CD4-positive, alpha-beta T cell (primary cell): ENCODE measurements at regions not wholly inside any gene's neighbourhood (a gene's known extent, or its start where the extent isn't known, plus 50 kb on each side); places are given as distances from the start of the nearest gene placed in this dataset.
"Not testable (repeated sequence)": the region's sequence is repeated elsewhere in the genome, so short reads cannot be mapped to it uniquely, and the experiment has no call there.

Experiments used
- ATAC-seq: fragments of 200-7000 bp; cut with Tn5 transposase; one replicate; pipeline ENCODE4 v1.10.0; 2022; ENCODE audit warnings: mild to moderate bottlenecking; ENCODE audit not compliant: poor library complexity
- CTCF ChIA-PET: fragments of 350-600 bp; sonication (Branson Sonifier 250); formaldehyde crosslinking; loops from one replicate; lab custom pipeline; 2021; ENCODE audit warnings: antibody characterized with exemption, inconsistent platforms; lab: Charles Lee
- POLR2A ChIA-PET: fragments of 350-600 bp; sonication (Branson Sonifier 250); formaldehyde crosslinking; loops from one replicate; lab custom pipeline; 2021; ENCODE audit warnings: antibody characterized with exemption, inconsistent platforms; lab: Charles Lee
- DNase-seq, 14 experiments: peaks; one replicate each; pipeline ENCODE4 v3.0.0-alpha.2; 2013 to 2020; ENCODE audit warnings: mixed read lengths in 2 of 14
- H3K27ac ChIP-seq, 2 donors: one replicate each; pipeline versions ENCODE4 v1.5.1 to v1.7.0; 2013; ENCODE audit warnings: low read length in 2 of 2, low read depth in 1 of 2, mild to moderate bottlenecking in 1 of 2
- H3K27me3 ChIP-seq, 2 experiments: 1 replicate in 1 of 2; 2 replicates in 1 of 2; pipeline versions ENCODE4 v1.6.1 to v1.7.0; 2013; ENCODE audit warnings: low read length in 2 of 2, control low read depth in 1 of 2, mild to moderate bottlenecking in 1 of 2, moderate library complexity in 1 of 2; ENCODE audit not compliant: insufficient read depth in 2 of 2, control insufficient read depth in 1 of 2
- H3K36me3 ChIP-seq: one replicate; pipeline ENCODE4 v1.6.1; 2013; ENCODE audit warnings: low read length, control low read depth; ENCODE audit not compliant: insufficient read depth
- H3K4me1 ChIP-seq: one replicate; pipeline ENCODE4 v1.6.1; 2013; ENCODE audit warnings: low read length, control low read depth; ENCODE audit not compliant: insufficient read depth
- H3K4me3 ChIP-seq: one replicate; pipeline ENCODE4 v1.5.1; 2013; ENCODE audit warnings: mild to moderate bottlenecking, low read length, moderate library complexity
- H3K9me3 ChIP-seq, 2 experiments: 1 replicate in 1 of 2; 2 replicates in 1 of 2; pipeline versions ENCODE4 v1.6.1 to v1.7.0; 2013; ENCODE audit warnings: low read length in 2 of 2, mild to moderate bottlenecking in 2 of 2, control low read depth in 1 of 2, moderate library complexity in 1 of 2; ENCODE audit not compliant: control insufficient read depth in 1 of 2, insufficient read depth in 1 of 2
- H3K27ac Mint-ChIP-seq: one replicate; pipeline ENCODE4 v1.8.0; 2020; ENCODE audit warnings: mixed read lengths
- H3K27me3 Mint-ChIP-seq: one replicate; pipeline ENCODE4 v1.8.0; 2021; ENCODE audit warnings: mixed read lengths
- H3K36me3 Mint-ChIP-seq: one replicate; pipeline ENCODE4 v1.8.0; 2021; ENCODE audit warnings: low read depth, mixed read lengths
- H3K4me1 Mint-ChIP-seq: one replicate; pipeline ENCODE4 v1.8.0; 2021; ENCODE audit warnings: low read depth, mixed read lengths
- H3K4me3 Mint-ChIP-seq: one replicate; pipeline ENCODE4 v1.8.0; 2020; ENCODE audit warnings: mild to moderate bottlenecking, mixed read lengths
- H3K9me3 Mint-ChIP-seq: one replicate; pipeline ENCODE4 v1.8.0; 2020; ENCODE audit warnings: mixed read lengths
- intact Hi-C, 2 experiments: fragments of 100-400 bp; cut with DNase I in 1 of 2; cut with micrococcal nuclease in 1 of 2; formaldehyde crosslinking; loops; one replicate each; pipeline versions ENCODE4 v1.15.1 to v1.9.0; 2023 to 2025; cut with DNase I, micrococcal nuclease
- TF ChIP-seq, protein P1 (sequence below): fragments of 200-600 bp; IDR thresholded peaks from one replicate; pipeline ENCODE4 v1.8.0; 2022; ENCODE audit warnings: antibody characterized with exemption, mild to moderate bottlenecking

DNA sequence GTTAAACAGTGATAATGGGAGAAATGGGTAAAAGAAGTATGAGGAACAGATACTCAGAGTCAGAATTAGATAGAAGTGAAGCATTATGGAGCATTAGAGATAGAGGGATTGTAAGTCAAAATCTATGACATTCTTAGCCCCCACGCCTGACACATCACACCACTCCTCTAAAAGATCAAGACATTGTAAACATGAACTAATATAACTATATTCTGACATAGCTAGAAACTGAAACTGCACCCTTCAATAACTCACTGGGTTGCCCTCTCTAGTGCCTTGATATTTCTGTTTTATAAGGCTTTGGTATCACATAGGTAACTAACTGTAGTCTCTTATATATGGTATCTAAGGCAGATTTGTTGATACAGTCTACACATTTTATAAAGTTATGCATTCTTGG is 684.3 kb upstream of the DPPA4 start:
- H3K36me3 ChIP-seq, result no peaks in the 10 kb centered on the region
- H3K27me3 ChIP-seq, result no peaks in the 10 kb centered on the region
- H3K36me3 Mint-ChIP-seq, result no peaks in the 10 kb centered on the region
- no peaks in the 10 kb centered on the region for H3K27me3 Mint-ChIP-seq
- POLR2A ChIA-PET, result no interaction called here
- H3K27ac Mint-ChIP-seq, result no peak overlapping the region
- H3K4me3 Mint-ChIP-seq, result no peak overlapping the region
- ATAC-seq (no peak), DNase-seq (no peak)
- TF ChIP-seq, protein P1, sequence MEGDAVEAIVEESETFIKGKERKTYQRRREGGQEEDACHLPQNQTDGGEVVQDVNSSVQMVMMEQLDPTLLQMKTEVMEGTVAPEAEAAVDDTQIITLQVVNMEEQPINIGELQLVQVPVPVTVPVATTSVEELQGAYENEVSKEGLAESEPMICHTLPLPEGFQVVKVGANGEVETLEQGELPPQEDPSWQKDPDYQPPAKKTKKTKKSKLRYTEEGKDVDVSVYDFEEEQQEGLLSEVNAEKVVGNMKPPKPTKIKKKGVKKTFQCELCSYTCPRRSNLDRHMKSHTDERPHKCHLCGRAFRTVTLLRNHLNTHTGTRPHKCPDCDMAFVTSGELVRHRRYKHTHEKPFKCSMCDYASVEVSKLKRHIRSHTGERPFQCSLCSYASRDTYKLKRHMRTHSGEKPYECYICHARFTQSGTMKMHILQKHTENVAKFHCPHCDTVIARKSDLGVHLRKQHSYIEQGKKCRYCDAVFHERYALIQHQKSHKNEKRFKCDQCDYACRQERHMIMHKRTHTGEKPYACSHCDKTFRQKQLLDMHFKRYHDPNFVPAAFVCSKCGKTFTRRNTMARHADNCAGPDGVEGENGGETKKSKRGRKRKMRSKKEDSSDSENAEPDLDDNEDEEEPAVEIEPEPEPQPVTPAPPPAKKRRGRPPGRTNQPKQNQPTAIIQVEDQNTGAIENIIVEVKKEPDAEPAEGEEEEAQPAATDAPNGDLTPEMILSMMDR, result no peak
- H3K9me3 Mint-ChIP-seq, result peaks cover 4% of the 10 kb centered on the region
- intact Hi-C loops, result no loop called here
- H3K4me3 ChIP-seq, result no peak overlapping the region
- H3K4me1 Mint-ChIP-seq, result no peaks in the 10 kb centered on the region
- CTCF ChIA-PET, result no interaction called here
- H3K4me1 ChIP-seq, result no peaks in the 10 kb centered on the region
- peaks cover 0 to 4% of the 10 kb centered on the region in 2 experiments for H3K9me3 ChIP-seq
- H3K27ac ChIP-seq, result no peak overlapping the region

DNA sequence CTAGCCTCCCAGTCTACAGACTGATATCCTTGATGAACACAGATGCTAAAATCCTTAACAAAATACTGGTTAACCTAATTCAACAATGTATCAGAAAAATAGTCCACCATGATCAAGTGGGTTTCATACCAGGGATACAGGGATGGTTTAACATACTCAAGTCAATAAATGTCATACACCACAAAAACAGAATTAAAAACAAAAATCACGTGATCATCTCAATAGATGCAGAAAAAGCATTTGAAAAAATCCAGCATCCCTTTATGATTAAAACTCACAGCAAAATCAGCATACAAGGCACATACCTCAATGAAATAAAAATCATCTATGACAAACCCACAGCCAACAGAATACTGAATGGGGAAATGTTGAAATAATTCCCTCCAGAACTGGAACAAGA is 685.7 kb upstream of the DPPA4 start:
- ATAC-seq, H3K9me3 Mint-ChIP-seq, H3K27ac ChIP-seq, H3K27me3 Mint-ChIP-seq, H3K4me3 Mint-ChIP-seq, DNase-seq, H3K9me3 ChIP-seq, H3K36me3 ChIP-seq, H3K4me1 ChIP-seq, H3K4me3 ChIP-seq, CTCF ChIA-PET, POLR2A ChIA-PET, H3K27ac Mint-ChIP-seq, intact Hi-C loops, H3K36me3 Mint-ChIP-seq, H3K4me1 Mint-ChIP-seq, H3K27me3 ChIP-seq: not testable (repeated sequence)

DNA sequence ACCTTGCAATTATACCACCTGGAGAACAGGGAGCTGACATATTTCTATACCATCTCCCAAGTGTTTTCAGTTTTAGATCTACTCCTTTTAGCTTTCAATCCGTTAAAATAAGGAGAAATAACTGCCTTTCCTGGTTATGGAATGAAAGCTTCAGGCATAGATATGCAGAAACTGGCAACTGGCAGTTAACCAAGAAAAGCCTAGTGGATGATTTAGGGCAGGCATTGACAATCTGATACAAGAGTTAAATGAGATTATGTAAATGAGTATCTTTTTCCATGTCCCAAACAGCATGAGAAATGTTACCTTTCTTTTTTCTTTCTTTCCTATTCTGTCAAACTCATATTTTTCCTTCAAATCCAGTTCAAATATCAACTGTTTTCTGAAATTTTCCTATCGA is 689.1 kb upstream of the DPPA4 start:
- CTCF ChIA-PET, result no interaction called here

More for the DNA sequence above, 689.1 kb upstream of the DPPA4 start:
- Mint-ChIP-seq H3K27me3 (no peaks in the 10 kb centered on the region), H3K9me3 (peaks cover 4% of the 10 kb centered on the region), H3K4me3 (no peak overlapping the region), H3K27ac (no peak overlapping the region), H3K36me3 (no peaks in the 10 kb centered on the region), H3K4me1 (no peaks in the 10 kb centered on the region)
- Histone ChIP-seq H3K27ac (no peak overlapping the region), H3K4me3 (no peak overlapping the region), H3K27me3 (no peaks in the 10 kb centered on the region), H3K4me1 (no peaks in the 10 kb centered on the region), H3K9me3 (peaks cover 0 to 4% of the 10 kb centered on the region in 2 experiments), H3K36me3 (no peaks in the 10 kb centered on the region)
- TF ChIP-seq, protein P1, result no peak
- POLR2A ChIA-PET, result no interaction called here
- intact Hi-C loops, result no loop called here
- DNase-seq (no peak), ATAC-seq (no peak)
